Body of pancreas (tissue), 4 donors: ENCODE measurements at regions not wholly inside any gene's neighbourhood (a gene's known extent, or its start where the extent isn't known, plus 50 kb on each side); places are given as distances from the start of the nearest gene placed in this dataset.

Source experiments
- POLR2A ChIP-seq, 3 donors: fragments of 450-650 bp; IDR thresholded peaks; one replicate each; pipeline ENCODE4 v1.6.1; 2016; ENCODE audit warnings: antibody characterized with exemption in 3 of 3, mild to moderate bottlenecking in 2 of 3
- TF ChIP-seq, protein P1 (sequence below), 7 experiments: fragments of 450-650 bp in 4 of 7; fragments of 200-600 bp in 3 of 7; sonication (generic) in 3 of 7; IDR thresholded peaks; one replicate each; pipeline ENCODE4 v1.5.1; 2016 to 2019; ENCODE audit warnings: antibody characterized with exemption in 7 of 7

- TF ChIP-seq, protein P1, sequence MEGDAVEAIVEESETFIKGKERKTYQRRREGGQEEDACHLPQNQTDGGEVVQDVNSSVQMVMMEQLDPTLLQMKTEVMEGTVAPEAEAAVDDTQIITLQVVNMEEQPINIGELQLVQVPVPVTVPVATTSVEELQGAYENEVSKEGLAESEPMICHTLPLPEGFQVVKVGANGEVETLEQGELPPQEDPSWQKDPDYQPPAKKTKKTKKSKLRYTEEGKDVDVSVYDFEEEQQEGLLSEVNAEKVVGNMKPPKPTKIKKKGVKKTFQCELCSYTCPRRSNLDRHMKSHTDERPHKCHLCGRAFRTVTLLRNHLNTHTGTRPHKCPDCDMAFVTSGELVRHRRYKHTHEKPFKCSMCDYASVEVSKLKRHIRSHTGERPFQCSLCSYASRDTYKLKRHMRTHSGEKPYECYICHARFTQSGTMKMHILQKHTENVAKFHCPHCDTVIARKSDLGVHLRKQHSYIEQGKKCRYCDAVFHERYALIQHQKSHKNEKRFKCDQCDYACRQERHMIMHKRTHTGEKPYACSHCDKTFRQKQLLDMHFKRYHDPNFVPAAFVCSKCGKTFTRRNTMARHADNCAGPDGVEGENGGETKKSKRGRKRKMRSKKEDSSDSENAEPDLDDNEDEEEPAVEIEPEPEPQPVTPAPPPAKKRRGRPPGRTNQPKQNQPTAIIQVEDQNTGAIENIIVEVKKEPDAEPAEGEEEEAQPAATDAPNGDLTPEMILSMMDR (IDR thresholded peaks at IDR 0.05), result no peak
- no peak for TF ChIP-seq POLR2A (IDR thresholded peaks at IDR 0.05)
Measured at GRCh38 chr9:94017939-94018531, 62.9 kb upstream of the BARX1 start.
